GM19328 (cell line): ENCODE measurements at regions not wholly inside any gene's neighbourhood (a gene's known extent, or its start where the extent isn't known, plus 50 kb on each side); places are given as distances from the start of the nearest gene placed in this dataset.

Experiments used
- ATAC-seq: cut with Tn5 transposase; IDR thresholded peaks from one replicate; pipeline ENCODE4 v1.9.1; 2021; ENCODE audit warnings: mild to moderate bottlenecking, moderate library complexity; ENCODE audit not compliant: unreplicated experiment

- ATAC-seq, result no peak
Observed at GRCh38 chr18:78696698-78697435, 282.8 kb upstream of the SALL3 start.

GRCh38 chr18:78697446-78697845, 282.2 kb upstream of the SALL3 start:
- no peak for ATAC-seq

DNA sequence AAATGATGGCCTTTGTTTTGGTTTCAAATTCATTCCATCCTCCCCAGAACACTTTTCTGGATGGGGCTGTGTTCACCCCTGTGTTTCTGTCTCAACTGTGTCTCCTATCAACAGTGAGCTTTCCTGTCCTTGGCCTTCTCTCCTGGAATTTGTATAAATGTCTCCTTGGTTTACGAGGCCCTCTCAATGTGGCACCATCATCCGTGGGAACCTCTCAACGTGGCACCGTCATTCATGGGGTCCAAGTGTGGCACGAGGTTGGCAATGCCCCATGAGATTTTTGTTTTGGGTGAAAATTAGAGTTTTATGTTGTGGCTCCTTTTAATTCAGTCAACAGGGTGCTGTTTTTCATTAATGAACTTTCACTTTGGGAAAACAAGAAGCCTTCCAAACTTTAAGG, 280.7 kb upstream of the SALL3 start:
- no peak for ATAC-seq

GRCh38 chr18:78699499-78699898, 280.1 kb upstream of the SALL3 start:
- ATAC-seq, result no peak

- ATAC-seq, result no peak
Observed at GRCh38 chr18:78701771-78702396, 277.7 kb upstream of the SALL3 start.

GRCh38 chr18:78703291-78703690, 276.3 kb upstream of the SALL3 start:
- ATAC-seq, result no peak

GRCh38 chr18:78704971-78705461, 274.6 kb upstream of the SALL3 start:
- ATAC-seq, result no peak

DNA sequence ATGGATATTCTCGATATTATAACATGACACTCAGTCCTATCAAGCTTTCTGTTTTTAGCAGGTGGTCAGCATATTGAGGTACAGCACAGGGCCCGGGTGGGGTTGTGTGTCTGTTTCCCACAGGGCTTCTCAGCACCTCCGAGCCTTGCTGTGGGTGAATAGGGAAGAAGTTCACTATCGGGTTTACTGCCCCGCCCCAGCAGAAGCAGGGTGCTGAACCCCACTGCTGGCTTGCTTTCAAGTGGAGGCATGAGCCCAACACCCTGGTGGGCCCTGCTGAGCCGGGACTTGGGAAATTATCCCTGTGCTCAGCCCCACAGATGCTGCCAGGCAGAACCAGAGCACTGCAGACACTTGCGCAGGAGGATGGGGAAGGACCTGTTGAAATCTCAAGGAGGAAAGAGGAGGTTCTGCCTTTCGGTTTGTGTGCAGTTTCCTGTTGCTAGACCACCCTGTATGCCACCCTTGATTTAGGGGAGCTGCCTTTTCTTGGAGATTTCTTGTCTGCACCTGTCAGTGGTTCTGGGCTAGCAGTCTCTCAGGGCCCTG, 270.3 kb upstream of the SALL3 start:
- no peak for ATAC-seq

DNA sequence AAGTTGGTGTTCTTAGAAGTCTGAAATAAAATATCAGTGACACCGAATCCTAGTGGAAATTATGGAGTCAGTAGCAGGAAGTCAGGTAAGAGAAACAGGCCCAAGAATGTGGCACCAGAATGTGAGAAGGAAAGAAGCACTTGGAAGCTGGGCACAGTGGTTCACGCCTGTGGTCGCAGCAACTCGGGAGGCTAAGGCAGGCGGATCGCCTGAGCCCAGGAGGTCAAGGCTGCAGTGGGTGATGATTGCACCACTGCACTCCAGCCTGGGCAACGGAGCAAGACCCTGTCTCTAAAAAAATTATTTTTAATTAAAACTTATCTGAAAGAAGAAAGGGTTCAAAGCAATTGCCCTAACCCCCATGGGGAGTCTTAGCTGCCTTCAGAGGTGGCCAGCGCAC, 268.3 kb upstream of the SALL3 start:
- no peak for ATAC-seq

- no peak for ATAC-seq
Observed at GRCh38 chr18:78711971-78712370, 267.6 kb upstream of the SALL3 start.

- ATAC-seq, result no peak
Observed at GRCh38 chr18:78713069-78713468, 266.5 kb upstream of the SALL3 start.

- no peak for ATAC-seq
Observed at GRCh38 chr18:78713726-78714125, 265.9 kb upstream of the SALL3 start.

DNA sequence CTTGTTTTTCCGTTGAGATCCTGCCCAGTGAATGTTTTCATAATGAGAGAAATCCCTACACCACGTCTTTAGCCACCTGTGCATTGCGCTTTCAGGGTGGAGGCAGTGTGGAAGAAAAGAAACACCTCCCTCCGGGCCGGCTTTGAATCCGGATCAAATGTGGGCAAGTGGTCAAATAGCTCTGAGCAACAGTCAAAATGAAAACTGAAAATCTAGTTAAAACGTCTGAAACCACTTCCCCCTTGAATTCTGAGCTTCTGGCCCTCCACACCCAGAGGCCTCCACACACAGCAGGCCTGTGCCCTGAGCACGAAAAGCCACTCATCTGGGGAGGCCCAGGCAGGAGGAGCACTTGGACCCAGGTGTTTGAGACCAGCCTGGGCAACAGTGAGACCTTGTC, 263.6 kb upstream of the SALL3 start:
- no peak for ATAC-seq

- no peak for ATAC-seq
Observed at GRCh38 chr18:78716581-78716980, 263.0 kb upstream of the SALL3 start.

DNA sequence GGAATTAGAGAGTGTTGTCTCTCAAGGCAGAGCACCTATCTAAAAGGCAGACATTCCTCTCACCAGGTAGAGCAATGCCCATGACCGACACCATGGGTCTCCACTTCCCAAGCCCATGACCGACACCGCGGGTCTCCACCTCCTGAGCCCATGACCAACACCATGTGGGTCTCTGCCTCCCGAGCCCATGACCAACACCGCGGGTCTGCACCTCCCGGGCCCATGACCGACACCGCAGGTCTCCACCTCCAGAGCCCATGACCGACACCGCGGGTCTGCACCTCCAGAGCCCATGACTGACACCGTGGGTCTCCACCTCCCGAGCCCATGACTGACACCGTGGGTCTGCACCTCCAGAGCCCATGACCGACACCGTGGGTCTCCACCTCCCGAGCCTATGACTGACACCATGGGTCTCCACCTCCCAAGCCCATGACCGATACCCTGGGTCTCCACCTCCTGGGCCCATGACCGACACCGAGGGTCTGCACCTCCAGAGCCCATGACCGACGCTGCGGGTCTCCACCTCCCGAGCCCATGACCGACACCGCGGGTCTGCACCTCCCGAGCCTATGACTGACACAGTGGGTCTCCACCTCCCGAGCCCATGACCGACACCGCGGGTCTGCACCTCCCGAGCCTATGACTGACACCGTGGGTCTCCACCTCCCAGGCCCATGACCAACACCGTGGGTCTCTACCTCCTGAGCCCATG, 262.4 kb upstream of the SALL3 start:
- no peak for ATAC-seq

- no peak for ATAC-seq
Observed at GRCh38 chr18:78717766-78718150, 261.9 kb upstream of the SALL3 start.

DNA sequence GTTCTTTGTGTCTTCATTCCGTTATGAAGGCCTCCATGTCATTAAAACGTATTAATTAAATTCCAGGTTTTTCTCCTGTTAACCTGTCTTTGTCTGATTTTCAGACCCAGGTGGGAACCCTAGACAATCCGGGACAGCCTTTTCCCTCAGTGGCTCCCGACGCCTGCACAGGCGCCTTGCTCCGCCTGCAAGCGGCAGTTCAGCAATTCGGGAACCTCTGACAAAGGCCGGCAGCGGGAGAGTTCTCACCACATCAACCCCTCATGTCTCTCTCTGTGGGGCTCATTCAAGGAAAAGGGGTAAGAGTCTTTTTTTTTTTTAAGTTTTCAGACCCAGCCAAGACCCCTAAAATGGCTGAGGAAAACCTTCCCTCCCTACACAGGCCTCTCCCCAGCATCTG, 259.8 kb upstream of the SALL3 start:
- no peak for ATAC-seq

GRCh38 chr18:78720456-78721237, 259.0 kb upstream of the SALL3 start:
- no peak for ATAC-seq

GRCh38 chr18:78721238-78721875, 258.3 kb upstream of the SALL3 start:
- ATAC-seq, result no peak

DNA sequence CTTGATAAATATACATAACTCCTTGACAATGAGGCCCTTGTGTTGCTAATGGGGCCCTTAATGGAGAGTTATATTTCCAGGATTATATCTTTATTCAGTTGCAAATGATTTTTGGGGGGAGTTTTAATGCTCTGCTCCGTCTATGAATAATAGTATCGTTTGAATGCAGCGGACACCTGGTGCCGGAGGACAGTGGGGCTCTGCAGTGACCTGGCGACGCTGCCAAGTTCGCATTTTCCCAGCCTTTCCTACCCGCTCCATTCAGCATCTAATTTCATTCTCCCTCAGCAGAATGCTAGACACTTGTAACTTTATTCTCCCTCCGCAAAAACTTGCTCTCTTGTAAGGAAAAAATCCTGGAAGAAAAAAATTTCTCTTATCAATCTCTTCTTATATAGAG, 257.6 kb upstream of the SALL3 start:
- no peak for ATAC-seq
